Retinal pigment epithelial cell (primary cell): ENCODE measurements at regions not wholly inside any gene's neighbourhood (a gene's known extent, or its start where the extent isn't known, plus 50 kb on each side); places are given as distances from the start of the nearest gene placed in this dataset.

Experiments used
- DNase-seq: peaks from one replicate; pipeline ENCODE4 v3.0.0-alpha.2; 2010; ENCODE audit warnings: low read depth
- H3K4me3 ChIP-seq: 2 replicates; pipeline ENCODE4 v1.5.1; 2011; ENCODE audit warnings: mild to moderate bottlenecking, low read length, control low read depth, moderate library complexity
- CTCF ChIP-seq: conservative IDR thresholded peaks from 2 replicates; pipeline ENCODE4 v1.5.1; 2011; ENCODE audit warnings: low read depth, low read length, control low read depth, inconsistent platforms

- no peak for DNase-seq
- no peak overlapping the region for H3K4me3 ChIP-seq
- no peak for TF ChIP-seq CTCF
Measured at GRCh38 chr5:173734716-173735115, 118.3 kb upstream of the BOD1 start.

- no peak for TF ChIP-seq CTCF
- no peak overlapping the region for H3K4me3 ChIP-seq
- no peak for DNase-seq
Measured at GRCh38 chr5:173735184-173735583, 118.7 kb upstream of the BOD1 start.

GRCh38 chr5:173735691-173736090, 119.2 kb upstream of the BOD1 start:
- DNase-seq: no peak
- TF ChIP-seq CTCF: no peak
- H3K4me3 ChIP-seq: no peak overlapping the region

- H3K4me3 ChIP-seq: no peak overlapping the region
- DNase-seq: no peak
- no peak for TF ChIP-seq CTCF
Measured at GRCh38 chr5:173736374-173736773, 119.9 kb upstream of the BOD1 start.

GRCh38 chr5:173736923-173737412, 120.5 kb upstream of the BOD1 start:
- peak; percentile 45 for DNase-seq
- no peak for TF ChIP-seq CTCF
- H3K4me3 ChIP-seq: no peak overlapping the region

GRCh38 chr5:173739741-173740140, 123.3 kb upstream of the BOD1 start:
- TF ChIP-seq CTCF: no peak
- no peak for DNase-seq
- H3K4me3 ChIP-seq: no peak overlapping the region

GRCh38 chr5:173740400-173740799, 124.0 kb upstream of the BOD1 start:
- TF ChIP-seq CTCF: no peak
- no peak overlapping the region for H3K4me3 ChIP-seq

More at GRCh38 chr5:173740400-173740799, 124.0 kb upstream of the BOD1 start:
- DNase-seq: no peak
